ENCODE measurements at regions not wholly inside any gene's neighbourhood (a gene's known extent, or its start where the extent isn't known, plus 50 kb on each side); places are given as distances from the start of the nearest gene placed in this dataset.

DNA sequence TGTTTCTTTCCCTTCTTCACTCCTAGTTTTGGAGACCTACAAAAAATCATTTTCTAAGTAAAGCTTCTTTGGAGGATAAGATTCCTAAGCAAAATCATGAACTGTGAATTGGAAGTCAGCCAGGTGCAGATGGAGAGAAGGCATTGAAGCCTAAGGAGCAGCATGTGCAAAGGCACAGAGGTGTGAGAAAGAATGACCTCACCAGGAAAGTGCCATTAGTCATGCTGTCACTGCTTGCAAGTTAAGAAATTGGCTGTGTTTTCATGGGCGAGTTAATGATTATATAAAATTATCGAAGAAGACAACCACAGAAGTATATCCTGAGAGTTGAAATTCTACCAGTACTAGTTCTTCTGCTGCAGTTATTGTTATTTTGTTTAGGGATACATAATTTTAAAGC, 80.3 kb upstream of the KLHL1 start:
- TF ChIP-seq POLR2A (IDR thresholded peaks at IDR 0.05; ENCODE audit: low read depth, low read length) = no peak
- no peak for TF ChIP-seq POLR2AphosphoS5 (IDR thresholded peaks at IDR 0.05; ENCODE audit: low read depth, low read length)
- no peak for TF ChIP-seq TAF1 (IDR thresholded peaks at IDR 0.05; ENCODE audit: low read depth, low read length)

Data from GM12891 (cell line).